Prostate gland (tissue), 2 donors: ENCODE measurements at regions not wholly inside any gene's neighbourhood (a gene's known extent, or its start where the extent isn't known, plus 50 kb on each side); places are given as distances from the start of the nearest gene placed in this dataset.
"Not testable (repeated sequence)": the region's sequence is repeated elsewhere in the genome, so short reads cannot be mapped to it uniquely, and the experiment has no call there.

ENCODE experiments used
- CTCF ChIP-seq, 4 experiments: fragments of 200-600 bp in 2 of 4; fragments of 450-650 bp in 2 of 4; sonication (generic) in 2 of 4; IDR thresholded peaks; 1 replicate in 3 of 4; 2 replicates in 1 of 4; pipeline ENCODE4 v1.5.1; 2016 to 2019; ENCODE audit warnings: antibody characterized with exemption in 4 of 4, mild to moderate bottlenecking in 2 of 4, moderate library complexity in 2 of 4
- POLR2A ChIP-seq: fragments of 450-650 bp; IDR thresholded peaks from one replicate; pipeline ENCODE4 v1.6.1; 2016; ENCODE audit warnings: antibody characterized with exemption, mild to moderate bottlenecking

- TF ChIP-seq CTCF (IDR thresholded peaks at IDR 0.05); POLR2A: not testable (repeated sequence)
These were observed 178.7 kb upstream of the ROPN1B start for GRCh38 chr3:125790312-125790711.
